HL-60 (cell line): ENCODE measurements at regions not wholly inside any gene's neighbourhood (a gene's known extent, or its start where the extent isn't known, plus 50 kb on each side); places are given as distances from the start of the nearest gene placed in this dataset.

Source experiments
- DNase-seq, 2 experiments: peaks; one replicate each; pipeline ENCODE4 v3.0.0-alpha.2; 2010 to 2020; ENCODE audit warnings: low read depth in 1 of 2, low spot score in 1 of 2
- H3K27ac ChIP-seq: fragments of 250-450 bp; sonication (Bioruptor Pico); replicated peaks from 2 replicates; pipeline ENCODE4 v1.5.1; 2020; ENCODE audit warnings: mild to moderate bottlenecking, moderate library complexity
- H3K27me3 ChIP-seq: fragments of 250-450 bp; sonication (Bioruptor Pico); 2 replicates; pipeline ENCODE4 v1.5.1; 2021; ENCODE audit warnings: mild to moderate bottlenecking, moderate library complexity; ENCODE audit not compliant: insufficient read depth, poor library complexity, severe bottlenecking
- H3K4me3 ChIP-seq: replicated peaks from 2 replicates; pipeline ENCODE4 v1.5.1; 2011; ENCODE audit warnings: mild to moderate bottlenecking, control low read depth, low read length; ENCODE audit not compliant: insufficient read depth
- CTCF ChIP-seq: IDR thresholded peaks from one replicate; pipeline ENCODE4 v1.5.1; 2011; ENCODE audit warnings: low read length, control low read depth, inconsistent platforms; ENCODE audit not compliant: insufficient read depth
- GABPA ChIP-seq: IDR thresholded peaks from 2 replicates; pipeline ENCODE4 v1.6.1; 2012; ENCODE audit warnings: low read depth
- POLR2AphosphoS5 ChIP-seq: IDR thresholded peaks from 2 replicates; pipeline ENCODE4 v1.6.1; 2012; ENCODE audit warnings: low read depth
- REST ChIP-seq: IDR thresholded peaks from 2 replicates; pipeline ENCODE4 v1.6.1; 2012; ENCODE audit warnings: low read depth; ENCODE audit not compliant: insufficient replicate concordance
- SPI1 ChIP-seq: IDR thresholded peaks from 2 replicates; pipeline ENCODE4 v1.6.1; 2012; ENCODE audit warnings: low read depth, mild to moderate bottlenecking, borderline replicate concordance

- Histone ChIP-seq H3K27ac (no peak overlapping the region), H3K4me3 (no peak overlapping the region), H3K27me3 (no peaks in the 10 kb centered on the region)
- DNase-seq = no peak
- TF ChIP-seq REST (no peak), POLR2AphosphoS5 (no peak), CTCF (no peak), SPI1 (no peak)
These were observed 289.8 kb downstream of the RAD51AP2 start for GRCh38 chr2:17228461-17228860.

GRCh38 chr2:17227856-17228255, 290.4 kb downstream of the RAD51AP2 start:
- Histone ChIP-seq H3K27ac (no peak overlapping the region), H3K4me3 (no peak overlapping the region), H3K27me3 (no peaks in the 10 kb centered on the region)
- no peak for TF ChIP-seq SPI1
- no peak for TF ChIP-seq CTCF
- DNase-seq = no peak

GRCh38 chr2:17226941-17227490, 291.2 kb downstream of the RAD51AP2 start:
- DNase-seq = no peak
- H3K4me3 ChIP-seq = no peak overlapping the region
- no peak overlapping the region for H3K27ac ChIP-seq

GRCh38 chr2:17223211-17223610, 295.0 kb downstream of the RAD51AP2 start:
- DNase-seq = no peak
- Histone ChIP-seq H3K27me3 (no peaks in the 10 kb centered on the region), H3K4me3 (no peak overlapping the region), H3K27ac (no peak overlapping the region)
- TF ChIP-seq POLR2AphosphoS5 (no peak), CTCF (no peak), SPI1 (no peak), GABPA (no peak), REST (no peak)

More at GRCh38 chr2:17226941-17227490, 291.2 kb downstream of the RAD51AP2 start:
- TF ChIP-seq GABPA (no peak), POLR2AphosphoS5 (no peak), CTCF (no peak)
- no peaks in the 10 kb centered on the region for H3K27me3 ChIP-seq
